Body of pancreas (tissue), 4 donors: ENCODE measurements at regions not wholly inside any gene's neighbourhood (a gene's known extent, or its start where the extent isn't known, plus 50 kb on each side); places are given as distances from the start of the nearest gene placed in this dataset.
A peak's percentile ranks its signal among the peaks of the same experiment; 100 is the strongest.

ENCODE experiments used
- ATAC-seq: fragments of 150-250 bp; one replicate; pipeline ENCODE4 v1.9.1; 2016
- DNase-seq, 4 donors: peaks; one replicate each; pipeline ENCODE4 v3.0.0-alpha.2; 2019
- H3K27ac ChIP-seq, 4 donors: fragments of 200-600 bp; sonication (generic); 1 replicate in 3 of 4; 2 replicates in 1 of 4; pipeline versions ENCODE4 v1.5.1 to v1.6.1; 2016 to 2019; ENCODE audit warnings: mild to moderate bottlenecking in 1 of 4, mixed read lengths in 1 of 4, moderate library complexity in 1 of 4
- H3K27me3 ChIP-seq, 2 donors: fragments of 200-600 bp; sonication (generic); one replicate each; pipeline ENCODE4 v1.6.0; 2016; ENCODE audit warnings: mild to moderate bottlenecking in 1 of 2
- H3K36me3 ChIP-seq, 2 donors: fragments of 200-600 bp; sonication (generic); replicated peaks in 1 of 2; 2 replicates each; pipeline ENCODE4 v1.5.1; 2016; ENCODE audit warnings: low read depth in 2 of 2; ENCODE audit not compliant: insufficient read depth in 1 of 2
- H3K4me1 ChIP-seq: fragments of 200-600 bp; sonication (generic); one replicate; pipeline ENCODE4 v1.6.0; 2016
- H3K4me3 ChIP-seq, 2 donors: fragments of 200-600 bp; sonication (generic); 1 replicate in 1 of 2; 2 replicates in 1 of 2; pipeline ENCODE4 v1.5.1; 2016 to 2019
- H3K9me3 ChIP-seq, 3 donors: fragments of 200-600 bp; sonication (generic); 1 replicate in 2 of 3; 2 replicates in 1 of 3; pipeline ENCODE4 v1.5.1; 2016
- POLR2A ChIP-seq, 3 donors: fragments of 450-650 bp; IDR thresholded peaks; one replicate each; pipeline ENCODE4 v1.6.1; 2016; ENCODE audit warnings: antibody characterized with exemption in 3 of 3, mild to moderate bottlenecking in 2 of 3
- WGBS, 2 donors: methylation state at CpG; one replicate each; pipeline ENCODE4 v1.1.5; 2017; 5-methylcytosine and 5-hydroxymethylcytosine counted together
- intact Hi-C: fragments of 100-400 bp; cut with DNase I; formaldehyde crosslinking; loops from one replicate; pipeline ENCODE4 v1.15.1; 2023
- TF ChIP-seq, protein P1 (sequence below), 7 experiments: fragments of 450-650 bp in 4 of 7; fragments of 200-600 bp in 3 of 7; sonication (generic) in 3 of 7; IDR thresholded peaks; one replicate each; pipeline ENCODE4 v1.5.1; 2016 to 2019; ENCODE audit warnings: antibody characterized with exemption in 7 of 7

DNA sequence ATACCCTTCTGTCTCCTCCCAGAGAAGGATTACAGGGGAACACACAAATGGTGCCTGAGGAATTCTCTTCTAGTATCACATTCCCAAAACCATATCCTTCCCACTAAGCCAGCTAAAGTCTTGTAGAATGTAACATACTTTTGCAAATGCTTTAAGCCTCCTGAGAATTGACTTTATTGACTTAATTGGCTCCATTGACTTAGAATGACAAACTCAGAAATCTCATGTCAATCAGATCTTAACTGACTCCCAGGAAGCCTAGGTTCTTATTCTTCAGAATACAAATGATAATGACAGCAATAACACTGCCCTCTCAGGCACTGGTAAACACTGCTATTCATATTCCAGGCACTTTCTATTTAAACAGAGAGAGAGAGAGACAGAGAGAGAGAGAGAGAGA lies 356.9 kb upstream of the PRKCQ start:
- Histone ChIP-seq H3K36me3 (no peaks in the 10 kb centered on the region), H3K9me3 (no peaks in the 10 kb centered on the region), H3K4me1 (no peaks in the 10 kb centered on the region), H3K27ac (no peak overlapping the region), H3K4me3 (no peak overlapping the region), H3K27me3 (no peaks in the 10 kb centered on the region)
- DNase-seq (no peak), ATAC-seq (no peak)
- intact Hi-C loops = no loop called here
- no peak for TF ChIP-seq POLR2A (IDR thresholded peaks at IDR 0.05)
- TF ChIP-seq, protein P1, sequence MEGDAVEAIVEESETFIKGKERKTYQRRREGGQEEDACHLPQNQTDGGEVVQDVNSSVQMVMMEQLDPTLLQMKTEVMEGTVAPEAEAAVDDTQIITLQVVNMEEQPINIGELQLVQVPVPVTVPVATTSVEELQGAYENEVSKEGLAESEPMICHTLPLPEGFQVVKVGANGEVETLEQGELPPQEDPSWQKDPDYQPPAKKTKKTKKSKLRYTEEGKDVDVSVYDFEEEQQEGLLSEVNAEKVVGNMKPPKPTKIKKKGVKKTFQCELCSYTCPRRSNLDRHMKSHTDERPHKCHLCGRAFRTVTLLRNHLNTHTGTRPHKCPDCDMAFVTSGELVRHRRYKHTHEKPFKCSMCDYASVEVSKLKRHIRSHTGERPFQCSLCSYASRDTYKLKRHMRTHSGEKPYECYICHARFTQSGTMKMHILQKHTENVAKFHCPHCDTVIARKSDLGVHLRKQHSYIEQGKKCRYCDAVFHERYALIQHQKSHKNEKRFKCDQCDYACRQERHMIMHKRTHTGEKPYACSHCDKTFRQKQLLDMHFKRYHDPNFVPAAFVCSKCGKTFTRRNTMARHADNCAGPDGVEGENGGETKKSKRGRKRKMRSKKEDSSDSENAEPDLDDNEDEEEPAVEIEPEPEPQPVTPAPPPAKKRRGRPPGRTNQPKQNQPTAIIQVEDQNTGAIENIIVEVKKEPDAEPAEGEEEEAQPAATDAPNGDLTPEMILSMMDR (IDR thresholded peaks at IDR 0.05) = no peak

DNA sequence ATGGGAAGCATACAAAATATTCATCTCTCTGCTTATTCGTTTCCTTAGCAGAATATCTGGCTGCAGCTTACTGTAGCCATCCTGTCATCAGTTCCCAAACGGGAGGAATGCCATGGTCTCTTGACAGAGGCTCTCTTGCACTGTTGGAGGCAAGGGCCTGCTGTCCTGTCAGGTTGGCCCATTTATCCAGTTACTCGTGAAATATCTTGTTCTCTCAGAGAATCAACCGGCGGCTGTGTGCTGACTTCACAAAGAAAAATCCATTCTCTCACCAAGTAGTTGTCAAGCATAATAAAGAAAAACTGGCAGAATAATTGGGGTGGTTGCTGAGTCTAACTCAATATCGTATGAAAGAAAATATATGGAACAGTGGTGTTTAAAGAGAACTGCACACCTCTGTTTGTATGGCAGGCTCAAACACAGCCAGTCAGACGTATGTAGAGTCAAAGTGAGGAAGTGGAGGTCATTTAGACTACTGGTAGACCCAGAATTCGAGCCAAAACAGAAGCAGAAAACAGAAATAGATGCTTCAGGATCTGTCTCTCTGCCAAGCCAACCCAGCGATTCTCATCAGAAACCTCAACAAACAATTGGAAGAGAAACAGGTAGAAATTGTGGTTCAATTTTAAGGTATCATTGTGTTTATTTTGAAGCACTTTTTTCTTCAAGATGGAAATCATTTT lies 349.2 kb upstream of the PRKCQ start:
- peaks cover 4% of the 10 kb centered on the region for H3K4me1 ChIP-seq
- H3K27ac ChIP-seq = peak overlapping the region in 1 of 4 donors; percentile 14
- WGBS, 2 donors = 57 to 58% methylated on average over 9 of the region's 9 CpGs
- H3K9me3 ChIP-seq = no peaks in the 10 kb centered on the region
- H3K36me3 ChIP-seq = no peaks in the 10 kb centered on the region
- no peak for TF ChIP-seq POLR2A (IDR thresholded peaks at IDR 0.05)
- TF ChIP-seq, protein P1 (IDR thresholded peaks at IDR 0.05) = no peak
- DNase-seq = peak in 1 of 4 donors; percentile 21
- H3K27me3 ChIP-seq = no peaks in the 10 kb centered on the region
- H3K4me3 ChIP-seq = no peak overlapping the region
- intact Hi-C loops = no loop called here
- ATAC-seq = no peak

DNA sequence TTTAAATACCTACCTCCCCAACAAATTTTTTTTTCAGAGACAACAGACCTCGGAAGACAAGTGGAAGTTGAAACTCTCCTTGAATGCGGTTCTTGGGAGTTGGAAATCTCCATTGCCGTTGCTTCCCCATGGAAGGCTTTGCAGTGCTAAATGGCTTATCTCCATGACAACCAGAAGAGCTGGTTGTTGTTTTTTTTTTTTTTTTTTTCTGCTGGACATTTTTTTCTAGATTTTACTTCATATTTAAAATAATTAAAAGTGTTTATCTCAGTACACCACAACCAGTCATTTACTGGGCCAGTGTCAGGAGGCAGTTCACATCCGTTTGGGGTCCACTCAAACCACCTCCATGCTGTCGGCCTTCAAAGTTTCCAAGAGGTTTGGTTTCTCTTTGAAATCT lies 348.5 kb upstream of the PRKCQ start:
- Histone ChIP-seq H3K4me1 (peaks cover 7% of the 10 kb centered on the region), H3K36me3 (no peaks in the 10 kb centered on the region), H3K27ac (peak overlapping the region in 1 of 4 donors; percentile 47), H3K9me3 (no peaks in the 10 kb centered on the region), H3K27me3 (no peaks in the 10 kb centered on the region), H3K4me3 (no peak overlapping the region)
- no peak for ATAC-seq
- DNase-seq = no peak
- WGBS, 2 donors = 53 to 65% methylated on average over 5 of the region's 5 CpGs
- intact Hi-C loops = no loop called here
- TF ChIP-seq POLR2A (IDR thresholded peaks at IDR 0.05) = no peak
- TF ChIP-seq, protein P1 (IDR thresholded peaks at IDR 0.05) = no peak

DNA sequence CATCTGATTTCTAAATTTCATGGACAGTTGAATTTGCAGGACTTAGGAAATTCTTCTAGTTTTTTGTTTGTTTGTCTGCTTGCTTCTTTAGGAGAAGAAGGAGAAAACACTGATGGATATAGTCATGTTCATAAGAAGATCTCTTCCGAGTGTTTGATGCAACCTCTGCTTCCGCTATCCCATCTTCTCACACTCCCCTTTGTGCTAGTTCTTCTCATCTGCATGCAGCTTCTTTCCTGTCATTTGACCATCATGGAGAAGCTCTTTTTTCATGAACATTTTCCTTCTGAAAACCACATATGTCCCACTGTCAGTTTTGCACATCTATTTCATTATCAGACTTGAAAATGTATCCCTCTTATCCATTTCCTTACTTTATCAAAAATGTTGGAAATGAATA lies 346.9 kb upstream of the PRKCQ start:
- no peak for ATAC-seq
- DNase-seq = peak in 1 of 4 donors; percentile 16
- H3K36me3 ChIP-seq = no peaks in the 10 kb centered on the region
- H3K4me3 ChIP-seq = no peak overlapping the region
- no peak for TF ChIP-seq POLR2A (IDR thresholded peaks at IDR 0.05)
- TF ChIP-seq, protein P1 (IDR thresholded peaks at IDR 0.05) = no peak
- 83 to 87% methylated on average over 2 of the region's 2 CpGs for WGBS, 2 donors
- intact Hi-C loops = no loop called here
- H3K4me1 ChIP-seq = peaks cover 7% of the 10 kb centered on the region
- H3K27ac ChIP-seq = peak overlapping the region in 1 of 4 donors; percentile 55
- no peaks in the 10 kb centered on the region for H3K9me3 ChIP-seq
- no peaks in the 10 kb centered on the region for H3K27me3 ChIP-seq

DNA sequence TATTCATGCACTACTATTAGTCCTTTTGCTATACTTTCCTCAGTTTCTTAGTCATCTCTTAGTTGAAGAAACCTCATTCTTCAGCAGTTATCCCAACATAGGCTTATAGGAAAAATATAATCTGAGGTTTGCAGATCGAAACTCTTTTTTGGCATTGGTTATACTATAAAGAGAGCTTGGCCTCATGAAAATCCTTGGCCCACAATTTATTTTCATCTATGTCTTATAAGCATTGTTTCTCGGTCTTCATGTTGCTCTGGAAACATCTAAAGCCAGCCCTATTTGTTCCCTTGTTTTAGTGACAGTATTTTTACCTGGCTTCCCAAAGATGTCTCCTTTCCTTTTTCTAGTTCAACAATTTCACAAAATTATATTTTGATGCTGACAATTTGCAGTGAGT lies 345.1 kb upstream of the PRKCQ start:
- Histone ChIP-seq H3K4me1 (peaks cover 14% of the 10 kb centered on the region), H3K27me3 (no peaks in the 10 kb centered on the region), H3K36me3 (no peaks in the 10 kb centered on the region), H3K4me3 (no peak overlapping the region), H3K9me3 (no peaks in the 10 kb centered on the region), H3K27ac (no peak overlapping the region)
- ATAC-seq = no peak
- WGBS, 2 donors = 84 to 85% methylated on average over 2 of the region's 2 CpGs
- TF ChIP-seq, protein P1 (IDR thresholded peaks at IDR 0.05) = no peak
- TF ChIP-seq POLR2A (IDR thresholded peaks at IDR 0.05) = no peak
- intact Hi-C loops = no loop called here
- no peak for DNase-seq
